ENCODE measurements at regions not wholly inside any gene's neighbourhood (a gene's known extent, or its start where the extent isn't known, plus 50 kb on each side); places are given as distances from the start of the nearest gene placed in this dataset.

GRCh38 chr19:33903489-33903850 is 106.8 kb downstream of the KCTD15 start:
- H3K4me3 Mint-ChIP-seq (ENCODE audit: unreplicated experiment), result no peak overlapping the region
- H3K4me1 Mint-ChIP-seq (ENCODE audit: low read depth, unreplicated experiment), result peaks cover 3% of the 10 kb centered on the region
- peaks cover 4% of the 10 kb centered on the region for H3K27me3 Mint-ChIP-seq (ENCODE audit: unreplicated experiment)
- no peaks in the 10 kb centered on the region for H3K36me3 Mint-ChIP-seq (ENCODE audit: unreplicated experiment)
- H3K27ac Mint-ChIP-seq (ENCODE audit: unreplicated experiment), result no peak overlapping the region
- no peak for TF ChIP-seq CTCF (IDR thresholded peaks at IDR 0.05; ENCODE audit: partially characterized antibody, unreplicated experiment)
- no peak for DNase-seq
- peaks cover 6% of the 10 kb centered on the region for H3K9me3 Mint-ChIP-seq (ENCODE audit: unreplicated experiment)

GRCh38 chr19:33904681-33905080 is 108.0 kb downstream of the KCTD15 start:
- H3K36me3 Mint-ChIP-seq (ENCODE audit: unreplicated experiment), result no peaks in the 10 kb centered on the region
- H3K4me3 Mint-ChIP-seq (ENCODE audit: unreplicated experiment), result peak overlapping the region; percentile 85
- no peak overlapping the region for H3K27ac Mint-ChIP-seq (ENCODE audit: unreplicated experiment)
- H3K27me3 Mint-ChIP-seq (ENCODE audit: unreplicated experiment), result peaks cover 4% of the 10 kb centered on the region
- H3K4me1 Mint-ChIP-seq (ENCODE audit: low read depth, unreplicated experiment), result peaks cover 3% of the 10 kb centered on the region
- no peak for TF ChIP-seq CTCF (IDR thresholded peaks at IDR 0.05; ENCODE audit: partially characterized antibody, unreplicated experiment)
- no peak for DNase-seq
- H3K9me3 Mint-ChIP-seq (ENCODE audit: unreplicated experiment), result peaks cover 6% of the 10 kb centered on the region

GRCh38 chr19:33905473-33905936 is 108.8 kb downstream of the KCTD15 start:
- Mint-ChIP-seq H3K36me3 (ENCODE audit: unreplicated experiment) (no peaks in the 10 kb centered on the region), H3K27ac (ENCODE audit: unreplicated experiment) (no peak overlapping the region), H3K4me3 (ENCODE audit: unreplicated experiment) (peak overlapping the region; percentile 85), H3K27me3 (ENCODE audit: unreplicated experiment) (peaks cover 4% of the 10 kb centered on the region), H3K9me3 (ENCODE audit: unreplicated experiment) (peaks cover 6% of the 10 kb centered on the region), H3K4me1 (ENCODE audit: low read depth, unreplicated experiment) (peaks cover 3% of the 10 kb centered on the region)
- peak; percentile 25 for DNase-seq
- TF ChIP-seq CTCF (IDR thresholded peaks at IDR 0.05; ENCODE audit: partially characterized antibody, unreplicated experiment), result no peak

GRCh38 chr19:33905937-33906577 is 109.4 kb downstream of the KCTD15 start:
- Mint-ChIP-seq H3K4me3 (ENCODE audit: unreplicated experiment) (peak overlapping the region; percentile 85), H3K27ac (ENCODE audit: unreplicated experiment) (no peak overlapping the region), H3K9me3 (ENCODE audit: unreplicated experiment) (peaks cover 6% of the 10 kb centered on the region), H3K27me3 (ENCODE audit: unreplicated experiment) (peaks cover 4% of the 10 kb centered on the region), H3K36me3 (ENCODE audit: unreplicated experiment) (no peaks in the 10 kb centered on the region), H3K4me1 (ENCODE audit: low read depth, unreplicated experiment) (peaks cover 3% of the 10 kb centered on the region)
- no peak for TF ChIP-seq CTCF (IDR thresholded peaks at IDR 0.05; ENCODE audit: partially characterized antibody, unreplicated experiment)
- DNase-seq, result peak; percentile 55

- TF ChIP-seq CTCF (IDR thresholded peaks at IDR 0.05; ENCODE audit: partially characterized antibody, unreplicated experiment), result no peak
- H3K27ac Mint-ChIP-seq (ENCODE audit: unreplicated experiment), result no peak overlapping the region
- H3K27me3 Mint-ChIP-seq (ENCODE audit: unreplicated experiment), result peaks cover 4% of the 10 kb centered on the region
- no peaks in the 10 kb centered on the region for H3K36me3 Mint-ChIP-seq (ENCODE audit: unreplicated experiment)
- H3K4me1 Mint-ChIP-seq (ENCODE audit: low read depth, unreplicated experiment), result peaks cover 3% of the 10 kb centered on the region
- peaks cover 6% of the 10 kb centered on the region for H3K9me3 Mint-ChIP-seq (ENCODE audit: unreplicated experiment)
- peak overlapping the region; percentile 42 for H3K4me3 Mint-ChIP-seq (ENCODE audit: unreplicated experiment)
- peak; percentile 28 for DNase-seq
Observed at GRCh38 chr19:33906578-33907335, 110.1 kb downstream of the KCTD15 start.
